IPS-15b (cell line): ENCODE measurements at regions not wholly inside any gene's neighbourhood (a gene's known extent, or its start where the extent isn't known, plus 50 kb on each side); places are given as distances from the start of the nearest gene placed in this dataset.

ENCODE experiments used
- H3K27me3 ChIP-seq: one replicate; pipeline ENCODE4 v1.6.1; 2013; ENCODE audit warnings: low read length; ENCODE audit not compliant: control insufficient read depth, insufficient read depth
- H3K36me3 ChIP-seq: one replicate; pipeline ENCODE4 v1.6.1; 2013; ENCODE audit warnings: low read length; ENCODE audit not compliant: control insufficient read depth, insufficient read depth
- H3K4me1 ChIP-seq: one replicate; pipeline ENCODE4 v1.6.1; 2013; ENCODE audit warnings: mild to moderate bottlenecking, low read length; ENCODE audit not compliant: control insufficient read depth, insufficient read depth
- H3K4me3 ChIP-seq: one replicate; pipeline ENCODE4 v1.5.1; 2013; ENCODE audit warnings: low read depth, low read length
- H3K9ac ChIP-seq: one replicate; pipeline ENCODE4 v1.6.1; 2013; ENCODE audit warnings: low read depth, mild to moderate bottlenecking, low read length
- H3K9me3 ChIP-seq: one replicate; pipeline ENCODE4 v1.6.1; 2013; ENCODE audit warnings: mild to moderate bottlenecking, low read length; ENCODE audit not compliant: control insufficient read depth, insufficient read depth

GRCh38 chr12:68428211-68428610 is 96.0 kb upstream of the MDM1 start:
- Histone ChIP-seq H3K9me3 (no peaks in the 10 kb centered on the region), H3K4me1 (no peaks in the 10 kb centered on the region), H3K36me3 (no peaks in the 10 kb centered on the region), H3K9ac (no peak overlapping the region), H3K27me3 (no peaks in the 10 kb centered on the region), H3K4me3 (no peak overlapping the region)

- Histone ChIP-seq H3K27me3 (no peaks in the 10 kb centered on the region), H3K4me1 (no peaks in the 10 kb centered on the region)
Measured at GRCh38 chr12:68428724-68429501, 96.8 kb upstream of the MDM1 start.

GRCh38 chr12:68429696-68430095 is 97.5 kb upstream of the MDM1 start:
- H3K4me3 ChIP-seq, result no peak overlapping the region
- no peaks in the 10 kb centered on the region for H3K27me3 ChIP-seq
- H3K36me3 ChIP-seq, result no peaks in the 10 kb centered on the region
- no peaks in the 10 kb centered on the region for H3K4me1 ChIP-seq
- H3K9ac ChIP-seq, result no peak overlapping the region
- no peaks in the 10 kb centered on the region for H3K9me3 ChIP-seq

More at GRCh38 chr12:68428724-68429501, 96.8 kb upstream of the MDM1 start:
- no peaks in the 10 kb centered on the region for H3K36me3 ChIP-seq
- H3K9ac ChIP-seq, result no peak overlapping the region
- no peak overlapping the region for H3K4me3 ChIP-seq
- H3K9me3 ChIP-seq, result no peaks in the 10 kb centered on the region

GRCh38 chr12:68431786-68432185 is 99.6 kb upstream of the MDM1 start:
- Histone ChIP-seq H3K27me3 (no peaks in the 10 kb centered on the region), H3K9me3 (no peaks in the 10 kb centered on the region), H3K36me3 (no peaks in the 10 kb centered on the region), H3K4me1 (no peaks in the 10 kb centered on the region), H3K4me3 (no peak overlapping the region), H3K9ac (no peak overlapping the region)

- no peak overlapping the region for H3K4me3 ChIP-seq
- H3K9ac ChIP-seq, result no peak overlapping the region
- no peaks in the 10 kb centered on the region for H3K27me3 ChIP-seq
- H3K36me3 ChIP-seq, result no peaks in the 10 kb centered on the region
- H3K4me1 ChIP-seq, result no peaks in the 10 kb centered on the region
- no peaks in the 10 kb centered on the region for H3K9me3 ChIP-seq
Measured at GRCh38 chr12:68432622-68433021, 100.5 kb upstream of the MDM1 start.

- Histone ChIP-seq H3K9ac (no peak overlapping the region), H3K4me1 (peaks cover 13% of the 10 kb centered on the region), H3K27me3 (no peaks in the 10 kb centered on the region), H3K9me3 (no peaks in the 10 kb centered on the region), H3K36me3 (no peaks in the 10 kb centered on the region), H3K4me3 (no peak overlapping the region)
Measured at GRCh38 chr12:68434391-68435298, 102.5 kb upstream of the MDM1 start.

GRCh38 chr12:68435299-68435637 is 103.1 kb upstream of the MDM1 start:
- Histone ChIP-seq H3K9me3 (no peaks in the 10 kb centered on the region), H3K9ac (no peak overlapping the region)

GRCh38 chr12:68435816-68436215 is 103.7 kb upstream of the MDM1 start:
- no peak overlapping the region for H3K9ac ChIP-seq
- no peaks in the 10 kb centered on the region for H3K36me3 ChIP-seq
- no peak overlapping the region for H3K4me3 ChIP-seq
- H3K9me3 ChIP-seq, result no peaks in the 10 kb centered on the region
- peaks cover 19% of the 10 kb centered on the region for H3K4me1 ChIP-seq
- no peaks in the 10 kb centered on the region for H3K27me3 ChIP-seq

More at GRCh38 chr12:68435299-68435637, 103.1 kb upstream of the MDM1 start:
- Histone ChIP-seq H3K4me1 (peaks cover 19% of the 10 kb centered on the region), H3K4me3 (no peak overlapping the region), H3K27me3 (no peaks in the 10 kb centered on the region), H3K36me3 (no peaks in the 10 kb centered on the region)

GRCh38 chr12:68438601-68439000 is 106.4 kb upstream of the MDM1 start:
- no peaks in the 10 kb centered on the region for H3K27me3 ChIP-seq
- no peak overlapping the region for H3K4me3 ChIP-seq
- H3K36me3 ChIP-seq, result no peaks in the 10 kb centered on the region
- no peak overlapping the region for H3K9ac ChIP-seq
- H3K9me3 ChIP-seq, result no peaks in the 10 kb centered on the region
- H3K4me1 ChIP-seq, result peaks cover 19% of the 10 kb centered on the region

GRCh38 chr12:68439368-68440045 is 107.3 kb upstream of the MDM1 start:
- Histone ChIP-seq H3K4me1 (peaks cover 19% of the 10 kb centered on the region), H3K4me3 (no peak overlapping the region), H3K9me3 (no peaks in the 10 kb centered on the region)

GRCh38 chr12:68440068-68440581 is 108.0 kb upstream of the MDM1 start:
- Histone ChIP-seq H3K27me3 (no peaks in the 10 kb centered on the region), H3K4me1 (peaks cover 19% of the 10 kb centered on the region), H3K36me3 (no peaks in the 10 kb centered on the region), H3K9me3 (no peaks in the 10 kb centered on the region), H3K4me3 (no peak overlapping the region), H3K9ac (no peak overlapping the region)

More at GRCh38 chr12:68439368-68440045, 107.3 kb upstream of the MDM1 start:
- Histone ChIP-seq H3K9ac (no peak overlapping the region), H3K27me3 (no peaks in the 10 kb centered on the region), H3K36me3 (no peaks in the 10 kb centered on the region)
